ENCODE measurements at regions not wholly inside any gene's neighbourhood (a gene's known extent, or its start where the extent isn't known, plus 50 kb on each side); places are given as distances from the start of the nearest gene placed in this dataset.

- TF ChIP-seq POLR2AphosphoS5 (IDR thresholded peaks at IDR 0.05) (no peak), CTCF (IDR thresholded peaks at IDR 0.05) (no peak)
Measured at GRCh38 chr4:31059753-31060522, 339.8 kb downstream of the PCDH7 start.

All from stomach (tissue), 4 donors.